HL-60 (cell line): ENCODE measurements at regions not wholly inside any gene's neighbourhood (a gene's known extent, or its start where the extent isn't known, plus 50 kb on each side); places are given as distances from the start of the nearest gene placed in this dataset.

Source experiments
- DNase-seq, 2 experiments: peaks; one replicate each; pipeline ENCODE4 v3.0.0-alpha.2; 2010 to 2020; ENCODE audit warnings: low read depth in 1 of 2, low spot score in 1 of 2
- H3K27ac ChIP-seq: fragments of 250-450 bp; sonication (Bioruptor Pico); replicated peaks from 2 replicates; pipeline ENCODE4 v1.5.1; 2020; ENCODE audit warnings: mild to moderate bottlenecking, moderate library complexity
- H3K27me3 ChIP-seq: fragments of 250-450 bp; sonication (Bioruptor Pico); 2 replicates; pipeline ENCODE4 v1.5.1; 2021; ENCODE audit warnings: mild to moderate bottlenecking, moderate library complexity; ENCODE audit not compliant: insufficient read depth, poor library complexity, severe bottlenecking
- H3K4me3 ChIP-seq: replicated peaks from 2 replicates; pipeline ENCODE4 v1.5.1; 2011; ENCODE audit warnings: mild to moderate bottlenecking, control low read depth, low read length; ENCODE audit not compliant: insufficient read depth
- GABPA ChIP-seq: IDR thresholded peaks from 2 replicates; pipeline ENCODE4 v1.6.1; 2012; ENCODE audit warnings: low read depth
- POLR2AphosphoS5 ChIP-seq: IDR thresholded peaks from 2 replicates; pipeline ENCODE4 v1.6.1; 2012; ENCODE audit warnings: low read depth
- REST ChIP-seq: IDR thresholded peaks from 2 replicates; pipeline ENCODE4 v1.6.1; 2012; ENCODE audit warnings: low read depth; ENCODE audit not compliant: insufficient replicate concordance
- SPI1 ChIP-seq: IDR thresholded peaks from 2 replicates; pipeline ENCODE4 v1.6.1; 2012; ENCODE audit warnings: low read depth, mild to moderate bottlenecking, borderline replicate concordance
- TF ChIP-seq, protein P1 (sequence below): IDR thresholded peaks from one replicate; pipeline ENCODE4 v1.5.1; 2011; ENCODE audit warnings: low read length, control low read depth, inconsistent platforms; ENCODE audit not compliant: insufficient read depth

DNA sequence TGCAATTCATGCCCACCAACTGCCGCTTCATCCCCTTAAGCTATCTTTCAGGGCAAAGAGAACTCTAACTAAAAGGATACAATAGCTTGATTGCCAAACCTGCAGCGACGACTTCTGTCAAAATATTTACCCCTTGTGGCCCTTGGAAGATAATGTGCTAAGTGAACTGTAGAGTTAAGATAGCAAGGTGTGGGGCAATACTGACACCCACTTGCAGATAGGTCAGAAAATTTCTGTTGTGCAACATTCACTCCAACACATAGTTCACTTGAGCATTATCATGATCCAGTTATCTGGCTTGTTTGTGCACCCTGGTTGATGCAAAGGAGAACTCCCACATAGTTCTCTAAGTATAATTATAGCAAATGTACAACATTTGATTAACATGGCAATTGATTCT lies 55.6 kb downstream of the RHOXF2B start:
- no peak for TF ChIP-seq SPI1
- no peak for TF ChIP-seq REST
- no peak for TF ChIP-seq GABPA
- TF ChIP-seq POLR2AphosphoS5, result peak; percentile 27; the same call in 1 of the 2 replicates
- TF ChIP-seq, protein P1, sequence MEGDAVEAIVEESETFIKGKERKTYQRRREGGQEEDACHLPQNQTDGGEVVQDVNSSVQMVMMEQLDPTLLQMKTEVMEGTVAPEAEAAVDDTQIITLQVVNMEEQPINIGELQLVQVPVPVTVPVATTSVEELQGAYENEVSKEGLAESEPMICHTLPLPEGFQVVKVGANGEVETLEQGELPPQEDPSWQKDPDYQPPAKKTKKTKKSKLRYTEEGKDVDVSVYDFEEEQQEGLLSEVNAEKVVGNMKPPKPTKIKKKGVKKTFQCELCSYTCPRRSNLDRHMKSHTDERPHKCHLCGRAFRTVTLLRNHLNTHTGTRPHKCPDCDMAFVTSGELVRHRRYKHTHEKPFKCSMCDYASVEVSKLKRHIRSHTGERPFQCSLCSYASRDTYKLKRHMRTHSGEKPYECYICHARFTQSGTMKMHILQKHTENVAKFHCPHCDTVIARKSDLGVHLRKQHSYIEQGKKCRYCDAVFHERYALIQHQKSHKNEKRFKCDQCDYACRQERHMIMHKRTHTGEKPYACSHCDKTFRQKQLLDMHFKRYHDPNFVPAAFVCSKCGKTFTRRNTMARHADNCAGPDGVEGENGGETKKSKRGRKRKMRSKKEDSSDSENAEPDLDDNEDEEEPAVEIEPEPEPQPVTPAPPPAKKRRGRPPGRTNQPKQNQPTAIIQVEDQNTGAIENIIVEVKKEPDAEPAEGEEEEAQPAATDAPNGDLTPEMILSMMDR, result no peak
- Histone ChIP-seq H3K4me3 (no peak overlapping the region), H3K27me3 (no peaks in the 10 kb centered on the region), H3K27ac (peak overlapping the region; percentile 64)
- DNase-seq, result peak; percentile 53 to 73

- DNase-seq, result no peak
- peaks cover 2% of the 10 kb centered on the region for H3K27me3 ChIP-seq
- no peak for TF ChIP-seq GABPA
- TF ChIP-seq SPI1, result no peak
- TF ChIP-seq, protein P1, result no peak
- no peak for TF ChIP-seq POLR2AphosphoS5
- no peak for TF ChIP-seq REST
- H3K4me3 ChIP-seq, result no peak overlapping the region
- H3K27ac ChIP-seq, result no peak overlapping the region
Observed at GRCh38 chrX:120020305-120020704, 57.2 kb downstream of the RHOXF2B start.

DNA sequence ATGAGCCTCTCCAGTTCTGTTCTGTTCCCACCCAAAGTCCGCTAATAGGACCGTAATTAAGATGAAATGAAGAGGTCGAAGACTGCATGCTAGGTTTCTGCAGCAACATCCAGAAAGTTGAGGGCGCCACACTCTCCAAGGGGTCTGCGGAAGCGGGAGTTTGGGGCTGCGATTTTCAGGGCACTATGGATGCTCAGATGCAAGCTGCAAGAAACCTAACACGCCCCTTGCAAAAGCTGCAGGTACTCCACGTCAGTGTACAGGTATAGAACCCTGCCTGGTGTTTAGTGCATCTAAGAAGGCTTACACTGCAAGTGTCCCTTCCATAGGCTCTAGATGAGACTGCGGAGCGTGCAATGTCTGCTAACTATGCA lies 61.4 kb downstream of the RHOXF2B start:
- TF ChIP-seq GABPA, result no peak
- no peak for TF ChIP-seq SPI1
- TF ChIP-seq, protein P1, result no peak
- TF ChIP-seq REST, result no peak
- no peak for TF ChIP-seq POLR2AphosphoS5
- Histone ChIP-seq H3K4me3 (no peak overlapping the region), H3K27me3 (peaks cover 11% of the 10 kb centered on the region), H3K27ac (no peak overlapping the region)
- DNase-seq, result no peak
